Panc1 (cell line): ENCODE measurements at regions not wholly inside any gene's neighbourhood (a gene's known extent, or its start where the extent isn't known, plus 50 kb on each side); places are given as distances from the start of the nearest gene placed in this dataset.
"Not testable (repeated sequence)": the region's sequence is repeated elsewhere in the genome, so short reads cannot be mapped to it uniquely, and the experiment has no call there.

Experiments used
- ATAC-seq: fragments of 200-7000 bp; cut with Tn5 transposase; 2 replicates; pipeline ENCODE4 v1.9.1; 2020; ENCODE audit warnings: mild to moderate bottlenecking, moderate library complexity
- BruUV-seq: library from RNA; stranded (reverse); fragments of 400-500 nt; replicated peaks from 2 replicates; lab custom pipeline; 2021; lab: Mats Ljungman, UMichigan
- CTCF ChIA-PET: fragments of 300-600 bp; sonication (Branson Sonifier 250); formaldehyde crosslinking; loops from one replicate; lab custom pipeline; 2022; ENCODE audit warnings: antibody characterized with exemption; lab: Charles Lee
- POLR2A ChIA-PET: fragments of 300-600 bp; sonication (Branson Sonifier 250); formaldehyde crosslinking; loops from one replicate; lab custom pipeline; 2022; ENCODE audit warnings: antibody characterized with exemption; lab: Charles Lee
- DNase-seq: peaks from one replicate; pipeline ENCODE4 v3.0.0-alpha.2; 2010; ENCODE audit warnings: low read depth, low spot score
- H3K27ac ChIP-seq: 2 replicates; pipeline ENCODE4 v1.5.1; 2011; ENCODE audit warnings: mild to moderate bottlenecking, low read length, inconsistent platforms
- H3K27me3 ChIP-seq: fragments of 200-500 bp; sonication (Bioruptor generic); 2 replicates; pipeline ENCODE4 v1.6.0; 2014; ENCODE audit warnings: low read length, inconsistent platforms; ENCODE audit not compliant: control insufficient read depth, insufficient read depth
- H3K36me3 ChIP-seq: fragments of 200-500 bp; sonication (Bioruptor generic); 2 replicates; pipeline ENCODE4 v1.5.1; 2014; ENCODE audit warnings: inconsistent platforms, mild to moderate bottlenecking, low read length, moderate library complexity; ENCODE audit not compliant: control insufficient read depth, insufficient read depth
- H3K4me1 ChIP-seq: 2 replicates; pipeline ENCODE4 v1.5.1; 2011; ENCODE audit warnings: inconsistent platforms, mild to moderate bottlenecking, low read length, moderate library complexity; ENCODE audit not compliant: control insufficient read depth, insufficient read depth
- H3K4me3 ChIP-seq, 2 experiments: 2 replicates each; pipeline ENCODE4 v1.5.1; 2011 to 2012; ENCODE audit warnings: low read depth in 2 of 2, low read length in 2 of 2, mild to moderate bottlenecking in 2 of 2, inconsistent platforms in 1 of 2, moderate library complexity in 1 of 2
- H3K9me3 ChIP-seq: fragments of 200-500 bp; sonication (Bioruptor generic); 2 replicates; pipeline ENCODE4 v1.5.1; 2014; ENCODE audit warnings: low read depth, mild to moderate bottlenecking, inconsistent platforms, low read length, moderate library complexity; ENCODE audit not compliant: control insufficient read depth, insufficient read depth
- in situ Hi-C: cut with HindIII; loops from 2 replicates; pipeline ENCODE4 v1.10.0; 2016; ENCODE audit warnings: low sequenced_read_pairs, low pct_unique_long_range_greater_than_20kb
- intact Hi-C: fragments of 100-400 bp; cut with micrococcal nuclease; formaldehyde crosslinking; loops from one replicate; pipeline ENCODE4 v1.10.0; 2022; ENCODE audit not compliant: unreplicated experiment
- TF ChIP-seq, protein P1 (sequence below): fragments of 450-650 bp; IDR thresholded peaks from 2 replicates; pipeline ENCODE4 v1.5.1; 2017; ENCODE audit warnings: mild to moderate bottlenecking

DNA sequence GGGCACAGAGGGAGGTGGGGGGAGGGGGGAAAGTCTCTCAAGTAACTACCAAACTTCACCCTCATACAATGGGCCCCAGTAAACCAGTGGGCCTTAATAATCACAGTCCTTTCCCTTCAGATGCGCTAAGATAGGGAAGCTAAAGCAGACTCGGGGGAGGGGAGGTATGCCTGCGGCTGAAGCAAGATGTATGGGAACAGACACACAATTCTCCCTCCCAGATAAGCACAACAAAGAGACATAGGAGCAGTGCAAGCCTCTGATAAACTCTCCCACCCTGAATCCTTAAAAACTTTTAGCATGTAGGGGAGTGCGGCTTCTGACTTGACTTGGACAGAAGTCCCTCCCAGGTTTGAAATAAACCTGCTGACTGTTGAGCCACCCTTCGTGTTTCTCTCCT lies 54.7 kb downstream of the PROP1 start:
- H3K36me3 ChIP-seq, H3K4me3 ChIP-seq, BruUV-seq, DNase-seq, H3K9me3 ChIP-seq, POLR2A ChIA-PET, CTCF ChIA-PET, H3K4me1 ChIP-seq, H3K27me3 ChIP-seq, ATAC-seq, H3K27ac ChIP-seq, intact Hi-C loops, in situ Hi-C loops: not testable (repeated sequence)

DNA sequence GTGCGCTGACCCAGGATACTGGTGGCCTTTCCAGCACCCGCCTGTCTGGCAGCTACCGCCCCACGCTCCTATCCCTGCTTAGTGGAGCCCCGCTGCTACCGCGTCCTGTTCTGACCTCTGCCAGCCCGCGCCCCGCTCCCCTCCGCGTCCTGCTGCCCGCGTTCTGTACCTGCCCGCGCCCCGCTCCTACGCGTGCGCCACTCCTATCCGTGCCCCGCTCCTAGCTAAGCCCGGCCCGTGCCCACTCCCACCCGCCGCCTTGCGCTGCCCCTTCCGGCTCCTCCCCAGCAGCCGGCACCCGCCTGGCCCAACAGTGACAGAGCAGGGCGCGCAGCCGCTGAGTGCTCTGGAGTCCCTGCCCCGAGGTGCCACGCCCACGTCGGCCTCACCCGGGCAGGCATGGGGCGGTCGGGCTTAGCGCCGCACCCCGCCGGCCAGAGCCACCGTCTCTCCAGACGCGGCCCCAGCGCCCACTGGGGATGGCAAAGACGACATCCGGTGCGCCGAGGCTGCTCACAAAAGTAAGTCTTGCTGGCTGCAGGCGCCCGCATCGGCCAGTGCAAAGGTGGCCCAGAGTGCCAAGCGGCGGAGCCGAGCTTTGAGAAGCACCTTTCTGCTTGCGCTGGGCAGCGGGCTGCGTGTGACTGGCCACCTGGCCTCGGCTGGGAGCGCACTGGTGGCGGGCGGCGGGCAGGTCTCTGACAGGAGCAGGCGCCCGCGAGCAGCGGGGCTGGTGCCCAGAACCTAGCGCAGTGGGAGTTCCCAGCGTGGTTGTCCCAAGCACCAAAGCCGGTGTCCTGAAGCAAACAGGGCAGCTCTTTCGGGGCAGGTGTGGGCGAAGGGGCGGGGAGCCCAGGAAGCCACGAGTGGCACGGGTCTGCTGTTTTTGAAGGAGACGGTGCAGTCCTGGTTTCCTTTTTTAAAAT lies 56.5 kb downstream of the PROP1 start:
- H3K36me3 ChIP-seq, H3K27ac ChIP-seq, DNase-seq, H3K4me1 ChIP-seq, intact Hi-C loops, BruUV-seq, in situ Hi-C loops, H3K27me3 ChIP-seq, POLR2A ChIA-PET, H3K9me3 ChIP-seq, CTCF ChIA-PET: not testable (repeated sequence)
- H3K4me3 ChIP-seq, result peak overlapping the region; percentile 30 to 36; a peak in 3 of 4 replicates
- peak; percentile 93 for ATAC-seq

DNA sequence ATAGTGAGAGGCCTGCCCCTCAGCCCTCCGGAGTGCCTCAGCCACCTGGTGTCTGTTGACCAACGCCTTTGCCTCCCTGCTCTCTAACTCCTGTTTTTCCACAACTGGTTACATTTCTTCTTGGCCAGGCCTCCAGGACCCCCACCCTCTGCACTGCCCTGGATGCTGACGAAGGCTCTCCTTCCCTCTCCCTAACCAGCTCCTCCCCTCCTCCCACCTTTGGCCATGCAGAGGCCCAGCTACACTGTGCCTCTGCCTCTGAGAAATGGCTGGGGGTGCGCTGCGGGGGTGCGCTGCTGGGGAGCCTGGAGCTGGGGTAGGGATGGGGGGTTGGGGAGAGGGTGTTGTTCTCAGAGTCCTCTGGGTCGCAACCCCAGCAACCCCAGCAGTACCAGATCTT lies 57.3 kb downstream of the PROP1 start:
- intact Hi-C loops, H3K4me1 ChIP-seq, H3K27ac ChIP-seq, H3K9me3 ChIP-seq, in situ Hi-C loops, H3K36me3 ChIP-seq, BruUV-seq, H3K27me3 ChIP-seq, DNase-seq: not testable (repeated sequence)
- peak overlapping the region; percentile 29 to 36; a peak in 3 of 4 replicates for H3K4me3 ChIP-seq
- ChIA-PET CTCF (interaction anchor here (0.6 kb wide), 1 partner anchor 299 kb away, joined by 11 read pairs; no protein-coding TSS in a partner anchor), POLR2A (interaction anchor here (0.6 kb wide), 1 partner anchor 24 kb away, joined by 3 read pairs; no protein-coding TSS in a partner anchor)
- ATAC-seq, result 0 out of 2 replicates have a peak, but pooled peaks have one; percentile 7

DNA sequence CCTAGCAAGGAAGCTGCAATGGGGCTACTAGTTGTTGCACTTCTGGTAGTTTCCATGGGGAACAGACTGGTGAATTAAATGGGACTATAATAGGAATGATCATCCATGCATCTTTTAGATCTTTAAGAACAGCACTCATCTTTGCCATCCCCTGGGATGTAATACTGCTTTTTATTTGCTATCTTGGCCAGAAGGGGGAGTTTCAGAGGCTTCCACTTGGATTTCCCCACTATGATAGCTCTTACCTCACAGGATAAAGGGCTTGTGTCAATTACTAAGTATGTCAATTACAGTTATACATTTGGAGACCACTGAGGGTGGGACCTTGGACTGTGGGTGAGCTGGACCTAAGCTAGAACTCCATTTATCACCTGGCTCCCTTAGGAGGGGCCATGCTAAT lies 61.8 kb downstream of the PROP1 start:
- DNase-seq, H3K27me3 ChIP-seq, H3K9me3 ChIP-seq, H3K27ac ChIP-seq, ATAC-seq, intact Hi-C loops, H3K4me3 ChIP-seq, POLR2A ChIA-PET, in situ Hi-C loops, H3K36me3 ChIP-seq, BruUV-seq, H3K4me1 ChIP-seq, CTCF ChIA-PET: not testable (repeated sequence)
- TF ChIP-seq, protein P1, sequence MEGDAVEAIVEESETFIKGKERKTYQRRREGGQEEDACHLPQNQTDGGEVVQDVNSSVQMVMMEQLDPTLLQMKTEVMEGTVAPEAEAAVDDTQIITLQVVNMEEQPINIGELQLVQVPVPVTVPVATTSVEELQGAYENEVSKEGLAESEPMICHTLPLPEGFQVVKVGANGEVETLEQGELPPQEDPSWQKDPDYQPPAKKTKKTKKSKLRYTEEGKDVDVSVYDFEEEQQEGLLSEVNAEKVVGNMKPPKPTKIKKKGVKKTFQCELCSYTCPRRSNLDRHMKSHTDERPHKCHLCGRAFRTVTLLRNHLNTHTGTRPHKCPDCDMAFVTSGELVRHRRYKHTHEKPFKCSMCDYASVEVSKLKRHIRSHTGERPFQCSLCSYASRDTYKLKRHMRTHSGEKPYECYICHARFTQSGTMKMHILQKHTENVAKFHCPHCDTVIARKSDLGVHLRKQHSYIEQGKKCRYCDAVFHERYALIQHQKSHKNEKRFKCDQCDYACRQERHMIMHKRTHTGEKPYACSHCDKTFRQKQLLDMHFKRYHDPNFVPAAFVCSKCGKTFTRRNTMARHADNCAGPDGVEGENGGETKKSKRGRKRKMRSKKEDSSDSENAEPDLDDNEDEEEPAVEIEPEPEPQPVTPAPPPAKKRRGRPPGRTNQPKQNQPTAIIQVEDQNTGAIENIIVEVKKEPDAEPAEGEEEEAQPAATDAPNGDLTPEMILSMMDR, result peak; percentile 27

DNA sequence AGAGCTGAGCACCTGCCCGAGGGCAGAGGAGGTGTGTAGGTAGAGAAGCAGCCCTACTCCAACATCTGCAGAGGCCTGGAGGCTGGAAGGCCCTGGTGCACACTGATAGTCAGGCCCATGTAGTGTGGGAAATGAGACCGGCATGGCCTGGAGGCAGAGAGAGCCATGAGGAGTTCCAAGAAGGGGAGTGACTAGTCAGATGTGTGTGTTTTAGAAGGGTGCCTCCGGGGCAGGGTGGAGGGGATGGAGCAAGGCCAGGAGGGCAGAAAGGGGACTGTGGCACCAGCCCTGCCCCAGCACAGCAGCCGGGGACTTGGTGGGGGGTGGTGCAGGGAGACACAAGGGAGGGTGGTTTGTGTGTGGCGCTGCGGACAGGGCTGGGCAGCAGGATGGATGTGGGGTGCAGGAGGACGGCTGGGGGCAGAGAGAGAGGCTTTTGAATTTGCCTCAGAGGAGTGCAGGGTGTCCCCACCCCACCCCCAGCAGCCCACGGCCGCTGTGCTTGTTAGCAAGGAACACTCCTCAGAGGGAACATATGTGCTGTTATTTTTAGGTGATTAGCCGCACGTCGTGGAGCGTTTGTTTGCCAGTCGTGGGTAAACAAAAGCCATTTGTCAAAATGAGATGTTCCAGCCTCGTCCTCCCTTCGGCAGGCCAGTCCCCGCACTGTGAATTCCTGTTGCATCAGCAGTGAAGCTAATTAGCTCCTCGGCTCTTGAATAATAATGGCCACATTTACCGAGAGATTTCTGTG lies 65.6 kb downstream of the PROP1 start:
- H3K9me3 ChIP-seq, intact Hi-C loops, CTCF ChIA-PET, DNase-seq, H3K4me1 ChIP-seq, BruUV-seq, H3K4me3 ChIP-seq, POLR2A ChIA-PET, in situ Hi-C loops, H3K27me3 ChIP-seq, ATAC-seq, H3K27ac ChIP-seq, H3K36me3 ChIP-seq: not testable (repeated sequence)

DNA sequence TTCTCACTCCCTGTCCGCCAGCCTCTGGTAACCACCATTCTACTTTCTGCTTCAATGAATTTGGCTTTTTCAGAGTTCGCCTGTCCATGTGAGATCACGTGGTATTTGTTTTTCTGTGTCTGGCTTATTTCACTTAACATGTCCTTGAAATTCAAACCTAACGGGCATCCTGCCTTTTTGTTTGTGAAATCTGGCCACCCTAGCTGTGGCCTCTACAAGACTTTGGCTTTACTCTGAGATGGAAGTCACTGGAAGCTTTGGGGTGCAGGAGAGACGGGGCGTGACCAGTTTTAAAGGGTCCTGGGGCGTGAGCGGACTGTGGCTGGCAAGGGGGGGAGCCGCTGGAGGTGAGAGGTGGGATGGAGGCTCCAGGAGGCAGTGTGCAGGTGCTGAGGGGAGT lies 66.4 kb downstream of the PROP1 start:
- H3K9me3 ChIP-seq, H3K27me3 ChIP-seq, H3K4me1 ChIP-seq, H3K27ac ChIP-seq, BruUV-seq, in situ Hi-C loops, H3K36me3 ChIP-seq, intact Hi-C loops, CTCF ChIA-PET, DNase-seq, ATAC-seq, H3K4me3 ChIP-seq, POLR2A ChIA-PET: not testable (repeated sequence)
